GM18873 (cell line): ENCODE measurements at regions not wholly inside any gene's neighbourhood (a gene's known extent, or its start where the extent isn't known, plus 50 kb on each side); places are given as distances from the start of the nearest gene placed in this dataset.

Experiments
- ATAC-seq: cut with Tn5 transposase; IDR thresholded peaks from one replicate; pipeline ENCODE4 v1.9.1; 2021; ENCODE audit warnings: mild to moderate bottlenecking, moderate library complexity, moderate number of reproducible peaks; ENCODE audit not compliant: unreplicated experiment, low FRiP score

DNA sequence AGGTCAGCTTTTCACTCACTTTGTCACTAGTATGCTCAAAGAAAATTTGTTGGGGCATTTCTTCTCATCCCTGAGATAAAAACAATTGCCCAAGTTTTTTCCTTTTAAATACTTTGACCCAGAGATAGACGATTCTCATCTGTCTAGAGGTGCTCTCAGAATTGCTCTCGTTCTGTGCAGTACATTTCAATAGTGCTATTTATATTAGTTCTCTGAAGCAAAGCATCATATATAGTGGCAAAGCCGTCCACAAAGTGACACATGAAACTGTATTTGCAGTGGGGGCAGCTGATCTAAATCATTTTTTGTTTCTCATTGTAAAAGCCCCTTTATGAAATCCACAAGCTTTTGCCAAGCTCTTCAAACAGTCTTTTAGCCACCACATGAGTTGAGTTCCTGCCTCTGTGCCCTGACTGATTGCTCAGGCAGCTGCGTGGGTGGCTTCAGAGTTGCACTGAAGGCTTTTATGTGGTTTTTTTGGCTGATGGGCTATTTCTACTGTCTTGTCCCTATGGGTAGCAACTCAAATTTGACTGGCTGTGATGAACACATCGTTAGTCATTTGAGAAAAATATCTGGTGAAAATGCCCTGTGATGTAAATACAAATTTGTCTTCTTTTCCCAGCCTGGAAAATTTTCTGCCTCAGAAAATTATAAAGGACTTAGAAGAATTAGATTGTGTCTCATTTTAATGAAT lies 119.1 kb upstream of the OTUD4 start:
- ATAC-seq = peak; percentile 86

DNA sequence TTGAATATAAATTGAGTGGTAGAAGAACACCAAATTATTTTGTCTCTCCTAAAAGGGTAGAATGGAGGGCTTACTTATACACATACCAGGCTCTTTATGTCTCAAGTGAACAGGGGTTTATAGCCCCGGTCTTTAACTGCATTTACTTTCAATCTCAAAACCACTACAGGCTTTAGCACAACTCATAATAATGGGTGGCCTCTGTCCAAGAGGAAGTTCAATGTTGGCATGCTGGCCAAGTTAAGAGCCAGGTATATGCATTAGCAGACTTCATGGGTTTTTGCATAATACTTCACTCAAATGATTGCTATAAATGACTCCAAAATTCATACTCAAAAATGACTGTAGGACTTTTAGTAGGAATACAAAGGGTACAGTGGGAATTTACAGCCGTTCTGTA lies 118.5 kb upstream of the OTUD4 start:
- no peak for ATAC-seq

DNA sequence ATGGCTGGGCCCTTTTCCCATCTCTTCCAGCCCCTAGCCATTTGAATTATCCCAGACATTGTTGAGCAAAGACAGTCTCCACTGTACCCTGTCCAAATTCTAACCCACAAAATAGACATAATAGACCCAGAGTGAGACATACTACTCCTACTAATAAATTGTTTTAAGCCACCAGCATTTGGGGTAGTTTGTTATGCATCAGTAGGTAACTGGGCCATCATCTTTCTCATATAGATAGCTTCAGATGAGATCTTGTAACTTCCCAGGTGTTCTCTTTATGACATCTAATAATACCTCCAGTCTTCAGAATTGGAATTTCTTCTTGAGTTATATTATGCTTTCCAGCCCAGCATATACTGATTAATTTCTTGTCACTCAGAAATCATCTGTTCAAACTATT lies 117.2 kb upstream of the OTUD4 start:
- no peak for ATAC-seq

DNA sequence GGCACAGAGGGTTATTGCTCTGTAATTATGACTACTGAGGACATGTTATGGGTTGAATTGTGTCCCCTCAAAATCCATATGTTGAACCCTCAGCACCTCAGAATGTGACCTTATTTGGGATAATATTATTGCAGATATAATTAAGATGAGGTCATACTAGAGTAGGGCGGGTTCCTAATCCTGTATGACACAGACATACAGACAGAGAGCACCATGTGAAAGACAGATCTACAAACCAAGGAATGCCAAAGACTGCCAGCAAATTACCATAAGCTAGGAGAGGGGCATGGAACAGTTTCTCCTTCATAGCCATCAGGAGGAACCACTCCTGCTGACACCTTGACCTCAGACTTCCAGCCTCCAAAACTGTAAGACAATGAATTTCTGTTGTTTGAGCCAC lies 115.2 kb upstream of the OTUD4 start:
- ATAC-seq = no peak

DNA sequence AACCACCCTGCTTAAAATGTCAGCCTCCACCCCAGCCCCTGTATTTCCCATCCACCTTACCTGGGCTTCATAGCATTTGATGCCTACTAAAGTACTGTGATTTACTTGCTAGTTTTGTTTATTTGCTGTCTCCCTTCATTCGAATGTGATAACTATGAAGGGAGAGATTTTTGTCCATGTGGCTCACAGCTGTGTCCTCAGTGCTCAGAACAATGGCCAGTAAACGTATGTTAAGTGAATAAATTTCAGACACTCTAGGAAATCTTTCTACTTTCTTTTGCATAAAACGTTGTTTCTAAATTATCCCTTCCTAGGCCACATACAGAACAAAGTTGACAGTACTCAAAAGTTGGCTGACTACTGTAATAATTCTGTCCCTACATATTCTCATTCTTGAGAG lies 114.7 kb upstream of the OTUD4 start:
- no peak for ATAC-seq

DNA sequence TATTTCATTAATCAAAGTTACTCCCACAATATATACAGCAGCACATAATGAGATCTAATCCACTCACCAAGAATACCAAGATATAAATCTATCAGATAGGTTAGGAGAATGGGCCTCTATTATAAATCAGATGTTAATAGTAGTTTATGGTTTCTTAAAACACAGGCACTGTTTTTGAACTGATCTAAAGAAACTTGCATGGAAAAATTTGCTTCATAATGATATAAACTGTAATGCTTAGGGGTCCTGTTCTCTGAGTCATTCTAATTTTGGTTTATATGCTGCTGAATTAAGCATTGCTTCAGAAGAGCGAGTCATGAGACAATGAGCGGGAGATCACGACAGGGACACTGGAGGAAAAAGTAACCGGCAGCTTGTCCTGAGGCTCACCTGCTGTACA lies 113.3 kb upstream of the OTUD4 start:
- no peak for ATAC-seq

- no peak for ATAC-seq
These were observed 110.6 kb upstream of the OTUD4 start for GRCh38 chr4:145290955-145291354.

DNA sequence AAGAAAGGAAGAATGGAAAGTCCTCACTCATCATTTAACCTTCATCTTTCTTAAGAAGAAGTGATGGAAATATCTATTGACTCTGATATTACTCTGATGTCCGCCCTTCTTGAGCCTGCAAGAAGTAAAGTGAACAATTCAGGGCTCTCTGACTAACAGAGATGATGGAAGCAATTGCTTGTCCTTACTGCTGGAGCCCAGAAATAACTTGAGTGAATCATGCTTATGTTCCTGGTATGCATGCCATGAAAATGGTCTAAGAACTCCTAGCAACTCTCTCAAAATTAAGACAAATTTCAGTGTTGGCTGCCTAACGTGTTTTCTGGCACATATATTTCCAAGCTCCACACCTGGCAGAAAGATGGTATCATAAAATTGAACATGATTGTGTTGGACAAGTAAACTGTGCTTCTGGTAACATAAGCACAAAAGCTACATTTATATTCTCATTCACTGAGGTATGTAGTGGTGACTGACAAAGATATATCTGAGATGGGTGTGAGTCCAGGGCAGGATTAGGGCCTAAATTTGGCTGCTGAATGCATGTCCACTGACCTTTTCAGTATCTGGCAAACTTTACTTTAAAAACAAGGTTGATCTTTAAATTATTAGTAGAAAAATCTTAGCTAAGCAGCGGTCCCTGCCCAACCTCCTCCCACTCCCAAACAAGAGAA lies 109.2 kb upstream of the OTUD4 start:
- ATAC-seq = no peak

- ATAC-seq = no peak
These were observed 107.0 kb upstream of the OTUD4 start for GRCh38 chr4:145287351-145287750.

DNA sequence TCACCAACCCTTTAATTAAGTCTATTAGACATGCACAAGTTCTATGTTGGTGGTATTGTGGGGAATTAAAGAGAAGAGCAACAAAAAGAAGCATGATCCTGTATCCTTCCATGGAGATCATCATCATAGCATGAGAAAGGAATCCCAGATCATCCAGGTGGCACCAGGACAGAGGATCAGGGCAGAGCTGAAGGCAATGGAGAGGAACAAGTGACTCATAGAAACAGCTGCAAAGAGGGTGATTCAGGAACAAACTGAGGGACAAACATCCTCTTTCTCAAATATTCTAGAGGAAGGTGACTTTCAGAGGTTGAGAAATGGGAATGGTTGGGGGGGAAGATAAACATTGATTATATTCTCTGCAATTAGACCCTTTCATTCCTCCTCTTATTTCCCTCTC lies 105.5 kb upstream of the OTUD4 start:
- no peak for ATAC-seq

- no peak for ATAC-seq
These were observed 103.5 kb upstream of the OTUD4 start for GRCh38 chr4:145283909-145284308.

GRCh38 chr4:145281951-145282350 lies 101.6 kb upstream of the OTUD4 start:
- ATAC-seq = no peak

- no peak for ATAC-seq
These were observed 100.8 kb upstream of the OTUD4 start for GRCh38 chr4:145281224-145281623.

DNA sequence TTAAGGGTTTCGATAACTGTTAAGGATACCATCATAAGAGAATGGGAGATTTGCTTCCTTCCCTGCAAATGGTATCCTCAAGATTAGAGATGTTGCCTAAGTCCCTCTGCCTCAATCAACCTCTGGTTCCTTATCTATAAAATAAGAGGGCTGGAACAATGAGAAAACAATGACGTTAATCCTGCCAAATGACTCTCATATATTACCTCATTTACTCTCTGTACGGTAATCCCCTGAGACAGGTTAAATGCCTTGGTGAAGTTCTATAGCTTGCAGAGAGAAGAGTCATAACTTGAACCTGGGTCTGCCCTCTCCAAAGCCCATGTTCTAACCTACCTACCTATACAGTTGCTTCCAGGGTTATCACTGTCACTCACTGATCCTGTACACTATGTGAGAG lies 100.2 kb upstream of the OTUD4 start:
- no peak for ATAC-seq

DNA sequence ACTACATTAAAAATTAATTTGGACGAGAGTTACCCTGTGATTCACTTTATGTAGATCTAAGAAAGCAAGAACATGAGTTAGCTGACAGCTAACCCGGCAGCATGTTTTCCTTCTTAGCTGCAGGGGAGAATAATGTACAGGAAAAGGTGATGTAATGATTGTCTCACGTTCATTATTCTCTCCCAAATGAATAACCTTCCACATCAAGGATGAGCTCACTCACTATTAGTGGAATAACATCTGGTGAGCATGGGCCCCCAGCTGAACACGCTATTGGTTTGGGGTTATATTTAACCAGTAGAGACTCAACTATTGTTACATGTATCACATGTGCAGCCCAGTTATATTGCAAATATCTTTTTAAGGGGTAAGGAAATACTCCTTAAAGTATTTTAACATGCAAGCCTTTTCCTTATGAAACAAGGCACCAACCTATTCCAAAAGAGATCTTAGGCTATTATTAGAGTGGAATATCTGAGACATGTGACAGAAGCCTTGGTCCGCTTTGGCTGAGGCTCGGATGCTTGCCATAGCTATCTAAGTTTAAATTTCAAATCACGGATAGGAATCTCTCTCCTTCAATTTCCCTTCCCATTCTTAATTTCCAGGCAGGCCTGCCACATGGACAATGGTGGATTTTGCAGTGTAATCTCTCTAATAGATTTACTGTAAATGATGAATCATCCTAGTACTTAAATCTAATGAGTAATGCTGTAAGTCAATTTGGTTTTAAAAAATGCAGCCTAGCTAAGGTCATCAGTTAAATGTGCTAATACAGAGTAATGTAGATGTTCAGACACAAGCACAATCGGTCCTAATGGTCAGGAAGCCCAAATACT lies 99.0 kb upstream of the OTUD4 start:
- ATAC-seq = no peak

DNA sequence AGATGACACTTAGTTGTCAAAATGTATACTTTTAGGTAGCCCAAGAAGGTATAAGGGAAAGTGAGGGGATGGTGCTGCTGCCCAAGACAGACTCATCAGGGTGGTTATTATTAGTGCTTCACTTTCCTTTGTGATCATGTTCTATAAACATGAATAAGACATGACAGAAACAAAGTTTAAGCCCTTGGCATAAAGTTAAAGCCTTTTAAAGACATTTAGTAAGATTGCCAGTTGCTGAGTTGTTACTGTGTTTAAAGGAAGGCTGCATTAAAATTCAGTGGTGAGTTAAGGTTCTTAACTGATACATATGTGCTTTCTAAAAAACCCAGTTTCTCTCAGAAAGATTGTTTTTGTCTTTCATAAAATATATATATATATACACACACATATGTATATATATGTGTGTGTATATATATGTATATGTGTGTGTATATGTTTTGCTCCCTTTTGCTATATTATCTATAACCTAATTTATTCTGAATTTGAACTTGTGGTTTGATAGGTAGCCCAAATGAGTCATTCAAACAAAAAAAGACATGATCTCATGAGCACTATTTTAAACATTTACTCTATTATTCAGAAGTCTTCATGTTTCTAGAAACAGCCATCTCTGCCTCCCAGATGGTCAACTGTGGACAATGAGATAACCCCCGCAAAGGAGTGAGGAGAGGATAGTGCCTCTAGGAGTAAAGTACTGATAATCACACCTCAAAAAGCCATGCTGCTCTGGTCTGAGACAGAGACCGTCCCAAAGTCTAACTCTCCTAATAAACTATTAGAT lies 98.1 kb upstream of the OTUD4 start:
- no peak for ATAC-seq

GRCh38 chr4:145277011-145277410 lies 96.6 kb upstream of the OTUD4 start:
- ATAC-seq = no peak

- ATAC-seq = no peak
These were observed 95.7 kb upstream of the OTUD4 start for GRCh38 chr4:145276050-145276449.

DNA sequence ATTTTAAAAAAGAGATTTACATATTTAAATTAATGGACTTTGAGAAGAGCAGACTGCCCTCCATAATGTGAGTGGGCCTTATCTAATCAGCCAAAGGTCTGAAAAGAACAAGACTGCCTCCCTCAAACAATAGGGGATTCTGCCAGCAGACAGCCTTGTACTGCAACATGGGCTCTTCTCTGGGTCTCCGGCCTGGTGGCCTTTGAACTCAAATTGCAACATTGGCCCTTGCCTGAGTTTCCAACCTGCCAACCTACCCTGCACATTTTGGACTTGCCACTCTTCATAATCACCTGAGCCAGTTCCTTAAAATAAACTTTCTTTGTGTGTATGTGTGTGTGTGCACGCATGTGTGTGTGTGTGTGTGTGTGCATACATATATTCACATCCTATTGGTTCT lies 90.8 kb upstream of the OTUD4 start:
- ATAC-seq = no peak

DNA sequence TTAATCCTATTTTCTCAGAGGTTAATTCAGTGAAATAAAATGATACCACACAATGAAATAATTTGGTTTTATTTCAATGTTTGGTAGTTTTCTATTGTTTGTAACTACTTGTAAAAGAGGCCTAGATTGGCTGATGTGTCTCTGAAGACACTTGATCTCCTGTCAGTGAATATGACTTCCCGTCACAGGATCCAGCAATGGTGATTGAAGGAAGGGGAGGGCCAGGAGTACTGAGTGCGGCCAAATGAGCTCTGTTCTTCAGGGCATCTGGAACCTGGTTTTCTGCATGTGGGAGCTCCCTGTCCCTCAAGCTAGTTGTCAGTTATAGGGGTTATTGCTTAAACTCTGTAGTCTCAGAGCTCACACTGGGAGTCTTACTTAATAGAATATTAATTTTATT lies 86.5 kb upstream of the OTUD4 start:
- ATAC-seq = no peak

DNA sequence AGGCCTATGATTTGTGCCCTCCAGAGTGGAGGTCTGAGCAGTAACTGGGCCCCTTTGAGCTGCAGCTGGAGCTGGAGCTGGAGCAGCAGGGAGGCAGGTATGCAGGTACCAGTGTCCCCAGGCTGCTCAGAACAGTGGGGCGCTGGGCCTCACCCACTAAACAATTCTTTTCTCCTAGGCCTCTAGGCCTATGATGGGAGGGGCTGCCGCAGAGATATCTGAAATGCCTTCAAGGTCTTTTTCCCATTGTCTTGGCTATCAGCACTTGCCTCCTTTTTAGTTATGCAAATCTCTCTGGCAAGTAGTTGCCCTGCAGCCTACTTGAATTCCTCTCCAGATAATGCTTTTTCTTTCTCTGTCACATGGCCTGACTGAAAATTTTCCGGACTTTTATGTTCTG lies 79.7 kb upstream of the OTUD4 start:
- no peak for ATAC-seq
